ENCODE measurements at regions not wholly inside any gene's neighbourhood (a gene's known extent, or its start where the extent isn't known, plus 50 kb on each side); places are given as distances from the start of the nearest gene placed in this dataset.

DNA sequence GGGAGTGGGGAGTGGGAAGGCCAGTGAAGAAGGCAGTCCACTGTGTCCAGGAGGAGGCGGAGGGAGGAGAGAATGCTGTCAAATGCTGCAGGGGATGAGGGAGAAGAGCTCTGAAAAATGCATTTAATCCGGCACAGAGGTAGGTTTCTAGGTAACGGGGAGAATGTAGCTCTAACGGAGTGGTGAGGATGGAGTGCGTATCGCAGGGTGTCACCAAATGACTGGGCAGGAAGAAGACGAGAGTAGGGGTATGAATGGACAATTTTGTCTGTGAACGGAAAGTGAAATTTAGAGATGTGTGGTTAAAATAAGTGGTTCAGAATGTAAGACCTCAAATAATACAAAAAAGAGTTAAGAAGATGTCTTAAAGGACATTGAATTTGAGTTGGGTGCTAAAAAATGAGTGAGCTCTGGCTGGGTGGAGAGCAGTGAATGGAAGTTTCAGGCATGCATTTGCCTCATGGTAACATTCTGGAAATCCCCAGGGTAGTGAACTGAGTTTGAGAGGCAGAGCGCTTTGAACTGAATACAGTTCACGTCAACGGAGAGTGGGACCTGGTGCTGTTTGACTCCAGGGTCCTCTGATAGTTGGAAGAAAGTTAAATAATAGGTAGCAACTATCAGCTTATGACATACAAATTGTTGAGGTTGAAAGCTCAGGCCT, 81.3 kb upstream of the CADM1 start:
- Histone ChIP-seq H3K9ac (ENCODE audit: low read depth in 1 of 2, low read length in 2 of 2) (no peak overlapping the region), H3K4me3 (ENCODE audit: low read depth in 1 of 3, low read length in 3 of 3) (no peak overlapping the region), H3K27ac (ENCODE audit: low read depth in 1 of 2, low read length in 2 of 2) (no peak overlapping the region), H3K27me3 (ENCODE audit: control insufficient read depth in 4 of 4, insufficient read depth in 4 of 4, low read length in 3 of 4) (no peaks in the 10 kb centered on the region), H3K4me1 (ENCODE audit: control insufficient read depth in 4 of 4, insufficient read depth in 4 of 4, low read length in 3 of 4) (peaks cover 0 to 8% (median 5%) of the 10 kb centered on the region in 4 donors), H3K9me3 (ENCODE audit: control insufficient read depth in 4 of 4, low read length in 3 of 4) (peaks cover 0 to 2% (median under 1%) of the 10 kb centered on the region in 4 donors), H3K36me3 (ENCODE audit: control insufficient read depth in 4 of 4, insufficient read depth in 3 of 4, low read depth in 1 of 4, low read length in 3 of 4) (no peaks in the 10 kb centered on the region)
- no peak for DNase-seq (ENCODE audit: low spot score)
- TF ChIP-seq EGR1 (IDR thresholded peaks at IDR 0.05; ENCODE audit: low read depth in 2 of 2) (no peak), ZBTB33 (IDR thresholded peaks at IDR 0.05) (no peak), SP1 (IDR thresholded peaks at IDR 0.05) (no peak), NR2F2 (IDR thresholded peaks at IDR 0.05) (no peak), JUND (IDR thresholded peaks at IDR 0.05) (no peak), RAD21 (IDR thresholded peaks at IDR 0.05) (no peak), GABPA (IDR thresholded peaks at IDR 0.05 in 1 of 2, conservative IDR thresholded peaks at IDR 0.05 in 1 of 2) (no peak), RXRA (IDR thresholded peaks at IDR 0.05) (no peak), FOXA2 (IDR thresholded peaks at IDR 0.05) (no peak), FOXA1 (IDR thresholded peaks at IDR 0.05) (no peak), TAF1 (conservative IDR thresholded peaks at IDR 0.05) (no peak), YY1 (IDR thresholded peaks at IDR 0.05) (no peak), HNF4A (conservative IDR thresholded peaks at IDR 0.05) (no peak)
- TF ChIP-seq, protein P1, sequence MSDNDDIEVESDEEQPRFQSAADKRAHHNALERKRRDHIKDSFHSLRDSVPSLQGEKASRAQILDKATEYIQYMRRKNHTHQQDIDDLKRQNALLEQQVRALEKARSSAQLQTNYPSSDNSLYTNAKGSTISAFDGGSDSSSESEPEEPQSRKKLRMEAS (IDR thresholded peaks at IDR 0.05): no peak
- TF ChIP-seq, protein P2, sequence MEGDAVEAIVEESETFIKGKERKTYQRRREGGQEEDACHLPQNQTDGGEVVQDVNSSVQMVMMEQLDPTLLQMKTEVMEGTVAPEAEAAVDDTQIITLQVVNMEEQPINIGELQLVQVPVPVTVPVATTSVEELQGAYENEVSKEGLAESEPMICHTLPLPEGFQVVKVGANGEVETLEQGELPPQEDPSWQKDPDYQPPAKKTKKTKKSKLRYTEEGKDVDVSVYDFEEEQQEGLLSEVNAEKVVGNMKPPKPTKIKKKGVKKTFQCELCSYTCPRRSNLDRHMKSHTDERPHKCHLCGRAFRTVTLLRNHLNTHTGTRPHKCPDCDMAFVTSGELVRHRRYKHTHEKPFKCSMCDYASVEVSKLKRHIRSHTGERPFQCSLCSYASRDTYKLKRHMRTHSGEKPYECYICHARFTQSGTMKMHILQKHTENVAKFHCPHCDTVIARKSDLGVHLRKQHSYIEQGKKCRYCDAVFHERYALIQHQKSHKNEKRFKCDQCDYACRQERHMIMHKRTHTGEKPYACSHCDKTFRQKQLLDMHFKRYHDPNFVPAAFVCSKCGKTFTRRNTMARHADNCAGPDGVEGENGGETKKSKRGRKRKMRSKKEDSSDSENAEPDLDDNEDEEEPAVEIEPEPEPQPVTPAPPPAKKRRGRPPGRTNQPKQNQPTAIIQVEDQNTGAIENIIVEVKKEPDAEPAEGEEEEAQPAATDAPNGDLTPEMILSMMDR (IDR thresholded peaks at IDR 0.05; ENCODE audit: low read depth, low read length, missing input control): no peak
- TF ChIP-seq, protein P3, sequence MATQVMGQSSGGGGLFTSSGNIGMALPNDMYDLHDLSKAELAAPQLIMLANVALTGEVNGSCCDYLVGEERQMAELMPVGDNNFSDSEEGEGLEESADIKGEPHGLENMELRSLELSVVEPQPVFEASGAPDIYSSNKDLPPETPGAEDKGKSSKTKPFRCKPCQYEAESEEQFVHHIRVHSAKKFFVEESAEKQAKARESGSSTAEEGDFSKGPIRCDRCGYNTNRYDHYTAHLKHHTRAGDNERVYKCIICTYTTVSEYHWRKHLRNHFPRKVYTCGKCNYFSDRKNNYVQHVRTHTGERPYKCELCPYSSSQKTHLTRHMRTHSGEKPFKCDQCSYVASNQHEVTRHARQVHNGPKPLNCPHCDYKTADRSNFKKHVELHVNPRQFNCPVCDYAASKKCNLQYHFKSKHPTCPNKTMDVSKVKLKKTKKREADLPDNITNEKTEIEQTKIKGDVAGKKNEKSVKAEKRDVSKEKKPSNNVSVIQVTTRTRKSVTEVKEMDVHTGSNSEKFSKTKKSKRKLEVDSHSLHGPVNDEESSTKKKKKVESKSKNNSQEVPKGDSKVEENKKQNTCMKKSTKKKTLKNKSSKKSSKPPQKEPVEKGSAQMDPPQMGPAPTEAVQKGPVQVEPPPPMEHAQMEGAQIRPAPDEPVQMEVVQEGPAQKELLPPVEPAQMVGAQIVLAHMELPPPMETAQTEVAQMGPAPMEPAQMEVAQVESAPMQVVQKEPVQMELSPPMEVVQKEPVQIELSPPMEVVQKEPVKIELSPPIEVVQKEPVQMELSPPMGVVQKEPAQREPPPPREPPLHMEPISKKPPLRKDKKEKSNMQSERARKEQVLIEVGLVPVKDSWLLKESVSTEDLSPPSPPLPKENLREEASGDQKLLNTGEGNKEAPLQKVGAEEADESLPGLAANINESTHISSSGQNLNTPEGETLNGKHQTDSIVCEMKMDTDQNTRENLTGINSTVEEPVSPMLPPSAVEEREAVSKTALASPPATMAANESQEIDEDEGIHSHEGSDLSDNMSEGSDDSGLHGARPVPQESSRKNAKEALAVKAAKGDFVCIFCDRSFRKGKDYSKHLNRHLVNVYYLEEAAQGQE (IDR thresholded peaks at IDR 0.05): no peak
- WGBS: 86% methylated on average over 11 of the region's 11 CpGs
